NB4 (cell line): ENCODE measurements at regions not wholly inside any gene's neighbourhood (a gene's known extent, or its start where the extent isn't known, plus 50 kb on each side); places are given as distances from the start of the nearest gene placed in this dataset.

Source experiments
- DNase-seq: peaks from one replicate; pipeline ENCODE4 v3.0.0; 2010; ENCODE audit warnings: low read depth
- H3K4me3 ChIP-seq: one replicate; pipeline ENCODE4 v1.5.1; 2011; ENCODE audit warnings: mild to moderate bottlenecking, low read depth, low read length, moderate library complexity
- CTCF ChIP-seq: IDR thresholded peaks from one replicate; pipeline ENCODE4 v1.5.1; 2012; ENCODE audit warnings: low read depth, low read length
- MAX ChIP-seq: IDR thresholded peaks from 2 replicates; pipeline ENCODE4 v1.6.1; 2011; ENCODE audit warnings: low read depth, low read length
- MYC ChIP-seq: IDR thresholded peaks from 2 replicates; pipeline ENCODE4 v1.6.1; 2011; ENCODE audit warnings: low read depth, low read length
- POLR2A ChIP-seq: IDR thresholded peaks from 2 replicates; pipeline ENCODE4 v1.6.1; 2011; ENCODE audit warnings: mild to moderate bottlenecking; ENCODE audit not compliant: insufficient read length; ENCODE audit errors: extremely low read depth

- TF ChIP-seq CTCF: no peak
- no peak overlapping the region for H3K4me3 ChIP-seq
- DNase-seq: no peak
Measured at GRCh38 chr17:77509599-77509998, 368.8 kb downstream of the SEC14L1 start.

- no peak overlapping the region for H3K4me3 ChIP-seq
- DNase-seq: no peak
- TF ChIP-seq CTCF: no peak
- TF ChIP-seq MAX: no peak
- TF ChIP-seq POLR2A: no peak
- TF ChIP-seq MYC: no peak
Measured at GRCh38 chr17:77510133-77510796, 369.5 kb downstream of the SEC14L1 start.

GRCh38 chr17:77511514-77512061 lies 370.8 kb downstream of the SEC14L1 start:
- TF ChIP-seq POLR2A (no peak), MYC (no peak), CTCF (no peak), MAX (no peak)
- DNase-seq: no peak
- H3K4me3 ChIP-seq: no peak overlapping the region

GRCh38 chr17:77512062-77512946 lies 371.5 kb downstream of the SEC14L1 start:
- no peak for DNase-seq
- H3K4me3 ChIP-seq: no peak overlapping the region
- TF ChIP-seq MYC (no peak), CTCF (no peak), POLR2A (no peak), MAX (no peak)

GRCh38 chr17:77513045-77513444 lies 372.3 kb downstream of the SEC14L1 start:
- no peak overlapping the region for H3K4me3 ChIP-seq
- no peak for DNase-seq
- TF ChIP-seq MYC (no peak), CTCF (no peak), POLR2A (no peak), MAX (no peak)
